ENCODE measurements at regions not wholly inside any gene's neighbourhood (a gene's known extent, or its start where the extent isn't known, plus 50 kb on each side); places are given as distances from the start of the nearest gene placed in this dataset.

- intact Hi-C loops (cut with micrococcal nuclease): no loop called here
- no peaks in the 10 kb centered on the region for H3K4me1 ChIP-seq
- no peak overlapping the region for H3K27ac ChIP-seq (replicated peaks)
- TF ChIP-seq, protein P1, sequence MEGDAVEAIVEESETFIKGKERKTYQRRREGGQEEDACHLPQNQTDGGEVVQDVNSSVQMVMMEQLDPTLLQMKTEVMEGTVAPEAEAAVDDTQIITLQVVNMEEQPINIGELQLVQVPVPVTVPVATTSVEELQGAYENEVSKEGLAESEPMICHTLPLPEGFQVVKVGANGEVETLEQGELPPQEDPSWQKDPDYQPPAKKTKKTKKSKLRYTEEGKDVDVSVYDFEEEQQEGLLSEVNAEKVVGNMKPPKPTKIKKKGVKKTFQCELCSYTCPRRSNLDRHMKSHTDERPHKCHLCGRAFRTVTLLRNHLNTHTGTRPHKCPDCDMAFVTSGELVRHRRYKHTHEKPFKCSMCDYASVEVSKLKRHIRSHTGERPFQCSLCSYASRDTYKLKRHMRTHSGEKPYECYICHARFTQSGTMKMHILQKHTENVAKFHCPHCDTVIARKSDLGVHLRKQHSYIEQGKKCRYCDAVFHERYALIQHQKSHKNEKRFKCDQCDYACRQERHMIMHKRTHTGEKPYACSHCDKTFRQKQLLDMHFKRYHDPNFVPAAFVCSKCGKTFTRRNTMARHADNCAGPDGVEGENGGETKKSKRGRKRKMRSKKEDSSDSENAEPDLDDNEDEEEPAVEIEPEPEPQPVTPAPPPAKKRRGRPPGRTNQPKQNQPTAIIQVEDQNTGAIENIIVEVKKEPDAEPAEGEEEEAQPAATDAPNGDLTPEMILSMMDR (IDR thresholded peaks at IDR 0.05; ENCODE audit: borderline replicate concordance): no peak
- no peak for DNase-seq
- no peaks in the 10 kb centered on the region for H3K36me3 ChIP-seq
- H3K4me3 ChIP-seq: no peak overlapping the region
- peaks cover 19% of the 10 kb centered on the region for H3K9me3 ChIP-seq (replicated peaks)
- no peaks in the 10 kb centered on the region for H3K27me3 ChIP-seq (ENCODE audit: low read depth)
Observed at GRCh38 chr18:25408293-25408692, 56.3 kb upstream of the ZNF521 start.
